ENCODE measurements at regions not wholly inside any gene's neighbourhood (a gene's known extent, or its start where the extent isn't known, plus 50 kb on each side); places are given as distances from the start of the nearest gene placed in this dataset.

DNA sequence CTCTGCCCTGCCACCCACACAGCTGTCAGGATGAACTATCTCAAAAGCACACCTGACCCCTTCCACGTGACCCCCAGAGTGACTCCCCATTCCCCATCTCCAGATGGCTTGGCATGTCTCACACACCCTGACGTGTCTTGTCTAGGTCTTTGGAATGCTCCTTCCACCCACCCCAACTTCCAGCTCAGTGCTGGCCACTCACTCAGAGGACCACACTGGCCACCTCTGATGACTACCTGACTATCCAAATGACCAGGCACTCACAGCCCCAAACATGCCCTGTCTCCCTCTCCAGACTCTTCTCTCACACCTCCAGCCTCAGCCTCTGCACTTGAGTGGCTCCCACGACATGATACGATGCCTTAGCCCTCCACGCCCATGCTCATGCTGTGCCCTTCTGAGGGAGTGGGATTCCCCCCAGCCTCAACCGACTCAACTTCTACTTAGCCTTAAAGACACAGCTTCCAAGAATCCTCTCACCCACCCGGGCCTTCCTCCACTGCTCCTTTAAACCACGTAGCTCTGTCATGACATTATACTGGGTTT is 259.4 kb downstream of the BUD13 start:
- H3K4me2 ChIP-seq (replicated peaks; ENCODE audit: extremely low read depth, low read length, poor library complexity, severe bottlenecking), result no peak overlapping the region
- H3K27ac Mint-ChIP-seq, result no peak overlapping the region
- intact Hi-C loops (cut with micrococcal nuclease), result no loop called here
- H3K4me1 ChIP-seq (ENCODE audit: control insufficient read depth in 1 of 2, insufficient read depth in 2 of 2, low read length in 2 of 2), result no peaks in the 10 kb centered on the region
- H3K4me3 Mint-ChIP-seq, result no peak overlapping the region
- no peaks in the 10 kb centered on the region for H3K36me3 Mint-ChIP-seq
- H3K4me3 ChIP-seq (replicated peaks in 1 of 3; ENCODE audit: low read depth in 2 of 3, low read length in 3 of 3), result no peak overlapping the region
- no peak for DNase-seq
- WGBS (ENCODE audit: insufficient coverage), result 64% methylated on average over 7 of the region's 8 CpGs
- H4K20me1 ChIP-seq (ENCODE audit: insufficient read depth, low read length), result no peaks in the 10 kb centered on the region
- H2AFZ ChIP-seq (ENCODE audit: insufficient read depth, low read depth, low read length, poor library complexity, severe bottlenecking), result no peak overlapping the region
- H3K9ac ChIP-seq (ENCODE audit: insufficient read depth, low read length, poor library complexity, severe bottlenecking), result no peak overlapping the region
- H3K4me1 Mint-ChIP-seq, result no peaks in the 10 kb centered on the region
- no peak overlapping the region for H3K27ac ChIP-seq (ENCODE audit: low read depth in 1 of 2, low read length in 2 of 2)
- TF ChIP-seq, protein P1, sequence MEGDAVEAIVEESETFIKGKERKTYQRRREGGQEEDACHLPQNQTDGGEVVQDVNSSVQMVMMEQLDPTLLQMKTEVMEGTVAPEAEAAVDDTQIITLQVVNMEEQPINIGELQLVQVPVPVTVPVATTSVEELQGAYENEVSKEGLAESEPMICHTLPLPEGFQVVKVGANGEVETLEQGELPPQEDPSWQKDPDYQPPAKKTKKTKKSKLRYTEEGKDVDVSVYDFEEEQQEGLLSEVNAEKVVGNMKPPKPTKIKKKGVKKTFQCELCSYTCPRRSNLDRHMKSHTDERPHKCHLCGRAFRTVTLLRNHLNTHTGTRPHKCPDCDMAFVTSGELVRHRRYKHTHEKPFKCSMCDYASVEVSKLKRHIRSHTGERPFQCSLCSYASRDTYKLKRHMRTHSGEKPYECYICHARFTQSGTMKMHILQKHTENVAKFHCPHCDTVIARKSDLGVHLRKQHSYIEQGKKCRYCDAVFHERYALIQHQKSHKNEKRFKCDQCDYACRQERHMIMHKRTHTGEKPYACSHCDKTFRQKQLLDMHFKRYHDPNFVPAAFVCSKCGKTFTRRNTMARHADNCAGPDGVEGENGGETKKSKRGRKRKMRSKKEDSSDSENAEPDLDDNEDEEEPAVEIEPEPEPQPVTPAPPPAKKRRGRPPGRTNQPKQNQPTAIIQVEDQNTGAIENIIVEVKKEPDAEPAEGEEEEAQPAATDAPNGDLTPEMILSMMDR (IDR thresholded peaks at IDR 0.05), result no peak
- H3K27me3 ChIP-seq (ENCODE audit: control insufficient read depth in 2 of 2, insufficient read depth in 2 of 2, low read length in 2 of 2), result no peaks in the 10 kb centered on the region
- no peaks in the 10 kb centered on the region for H3K79me2 ChIP-seq (ENCODE audit: insufficient read depth, low read length)
- H3K36me3 ChIP-seq (replicated peaks in 1 of 2; ENCODE audit: control insufficient read depth in 1 of 2, insufficient read depth in 2 of 2, low read length in 2 of 2), result no peaks in the 10 kb centered on the region
- H3K9me3 ChIP-seq (replicated peaks in 1 of 2; ENCODE audit: control insufficient read depth in 1 of 2, insufficient read depth in 1 of 2, low read length in 2 of 2), result no peaks in the 10 kb centered on the region
- H3K27me3 Mint-ChIP-seq (ENCODE audit: low read depth in 3 of 3), result peaks cover 2 to 14% (median 10%) of the 10 kb centered on the region in 3 donors
- H3K9me3 Mint-ChIP-seq, result no peaks in the 10 kb centered on the region

DNA sequence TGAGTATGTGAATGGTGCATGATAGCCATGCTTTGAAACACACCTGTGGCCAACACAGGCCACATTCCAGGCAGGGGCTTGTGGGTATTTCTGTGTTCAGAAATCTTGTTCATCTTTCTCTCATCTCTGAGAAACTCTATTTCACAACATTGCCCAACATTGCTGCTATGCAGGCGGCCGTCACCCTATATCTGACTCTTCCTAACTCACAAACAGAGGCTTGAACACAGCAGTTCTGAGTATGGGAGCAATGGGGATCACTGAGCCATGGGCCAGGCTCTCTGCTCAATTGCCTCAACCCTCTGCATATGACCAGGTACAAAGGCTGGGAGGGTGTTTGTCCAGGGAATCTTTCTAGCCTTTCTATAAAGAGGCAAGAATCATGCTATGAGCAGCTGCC is 259.9 kb downstream of the BUD13 start:
- Mint-ChIP-seq H3K27ac (no peak overlapping the region), H3K36me3 (no peaks in the 10 kb centered on the region), H3K4me1 (no peaks in the 10 kb centered on the region), H3K27me3 (ENCODE audit: low read depth in 3 of 3) (peaks cover 2 to 10% (median 10%) of the 10 kb centered on the region in 3 donors), H3K4me3 (no peak overlapping the region), H3K9me3 (no peaks in the 10 kb centered on the region)
- H3K4me3 ChIP-seq (replicated peaks in 1 of 3; ENCODE audit: low read depth in 2 of 3, low read length in 3 of 3), result no peak overlapping the region
- no peak for DNase-seq
- H3K4me2 ChIP-seq (replicated peaks; ENCODE audit: extremely low read depth, low read length, poor library complexity, severe bottlenecking), result no peak overlapping the region
- H4K20me1 ChIP-seq (ENCODE audit: insufficient read depth, low read length), result no peaks in the 10 kb centered on the region
- H3K36me3 ChIP-seq (replicated peaks in 1 of 2; ENCODE audit: control insufficient read depth in 1 of 2, insufficient read depth in 2 of 2, low read length in 2 of 2), result no peaks in the 10 kb centered on the region
- WGBS (ENCODE audit: insufficient coverage), result no CpG with 5 or more reads among the region's 2 CpGs
- no peak overlapping the region for H2AFZ ChIP-seq (ENCODE audit: insufficient read depth, low read depth, low read length, poor library complexity, severe bottlenecking)
- H3K27ac ChIP-seq (ENCODE audit: low read depth in 1 of 2, low read length in 2 of 2), result no peak overlapping the region
- H3K9ac ChIP-seq (ENCODE audit: insufficient read depth, low read length, poor library complexity, severe bottlenecking), result no peak overlapping the region
- H3K27me3 ChIP-seq (ENCODE audit: control insufficient read depth in 2 of 2, insufficient read depth in 2 of 2, low read length in 2 of 2), result no peaks in the 10 kb centered on the region
- intact Hi-C loops (cut with micrococcal nuclease), result no loop called here
- TF ChIP-seq, protein P1 (IDR thresholded peaks at IDR 0.05), result no peak
- no peaks in the 10 kb centered on the region for H3K79me2 ChIP-seq (ENCODE audit: insufficient read depth, low read length)
- H3K9me3 ChIP-seq (replicated peaks in 1 of 2; ENCODE audit: control insufficient read depth in 1 of 2, insufficient read depth in 1 of 2, low read length in 2 of 2), result no peaks in the 10 kb centered on the region
- H3K4me1 ChIP-seq (ENCODE audit: control insufficient read depth in 1 of 2, insufficient read depth in 2 of 2, low read length in 2 of 2), result no peaks in the 10 kb centered on the region

Data from CD14-positive monocyte (primary cell).